Immature natural killer cell (primary cell): ENCODE measurements at regions not wholly inside any gene's neighbourhood (a gene's known extent, or its start where the extent isn't known, plus 50 kb on each side); places are given as distances from the start of the nearest gene placed in this dataset.
"Not testable (repeated sequence)": the region's sequence is repeated elsewhere in the genome, so short reads cannot be mapped to it uniquely, and the experiment has no call there.

ENCODE experiments used
- DNase-seq, 3 donors: peaks; one replicate each; pipeline ENCODE4 v3.0.0; 2022; ENCODE audit warnings: mixed read lengths in 1 of 3
- H3K27ac Mint-ChIP-seq, 6 donors: one replicate each; pipeline ENCODE4 v1.8.0; 2020; ENCODE audit warnings: mixed read lengths in 6 of 6, mild to moderate bottlenecking in 5 of 6, inconsistent platforms in 4 of 6, moderate library complexity in 3 of 6
- H3K27me3 Mint-ChIP-seq, 3 donors: one replicate each; pipeline ENCODE4 v1.8.0; 2020 to 2021; ENCODE audit warnings: low read depth in 3 of 3, mild to moderate bottlenecking in 3 of 3, mixed read lengths in 3 of 3, moderate library complexity in 3 of 3, inconsistent platforms in 1 of 3
- H3K36me3 Mint-ChIP-seq, 3 donors: one replicate each; pipeline ENCODE4 v1.8.0; 2020; ENCODE audit warnings: mixed read lengths in 3 of 3, inconsistent platforms in 2 of 3, mild to moderate bottlenecking in 2 of 3
- H3K4me1 Mint-ChIP-seq, 2 donors: one replicate each; pipeline ENCODE4 v1.8.0; 2020; ENCODE audit warnings: inconsistent platforms in 2 of 2, mild to moderate bottlenecking in 2 of 2, mixed read lengths in 2 of 2, moderate library complexity in 1 of 2
- H3K4me3 Mint-ChIP-seq, 5 donors: one replicate each; pipeline ENCODE4 v1.8.0; 2020; ENCODE audit warnings: mild to moderate bottlenecking in 5 of 5, mixed read lengths in 5 of 5, inconsistent platforms in 3 of 5, moderate library complexity in 3 of 5
- H3K9me3 Mint-ChIP-seq, 6 donors: one replicate each; pipeline ENCODE4 v1.8.0; 2020; ENCODE audit warnings: mild to moderate bottlenecking in 6 of 6, mixed read lengths in 6 of 6, inconsistent platforms in 4 of 6, moderate library complexity in 3 of 6

- Mint-ChIP-seq H3K9me3 (peaks cover 4 to 36% (median 9%) of the 10 kb centered on the region in 6 donors), H3K4me1 (no peaks in the 10 kb centered on the region), H3K4me3 (no peak overlapping the region), H3K27ac (no peak overlapping the region), H3K27me3 (peaks cover 0 to 2% (median 0%) of the 10 kb centered on the region in 3 donors), H3K36me3 (no peaks in the 10 kb centered on the region)
- no peak for DNase-seq
Observed at GRCh38 chr2:5618271-5618670, 73.9 kb upstream of the SOX11 start.

GRCh38 chr2:5625556-5626065, 66.6 kb upstream of the SOX11 start:
- not testable (repeated sequence) for DNase-seq, H3K27ac Mint-ChIP-seq, H3K36me3 Mint-ChIP-seq, H3K27me3 Mint-ChIP-seq, H3K4me3 Mint-ChIP-seq, H3K4me1 Mint-ChIP-seq
- H3K9me3 Mint-ChIP-seq: peaks cover 0 to 16% (median 5%) of the 10 kb centered on the region in 6 donors

- DNase-seq, H3K36me3 Mint-ChIP-seq, H3K27ac Mint-ChIP-seq, H3K4me3 Mint-ChIP-seq, H3K4me1 Mint-ChIP-seq, H3K27me3 Mint-ChIP-seq: not testable (repeated sequence)
- H3K9me3 Mint-ChIP-seq: peaks cover 0 to 13% (median 3%) of the 10 kb centered on the region in 6 donors
Observed at GRCh38 chr2:5628484-5628883, 63.7 kb upstream of the SOX11 start.

DNA sequence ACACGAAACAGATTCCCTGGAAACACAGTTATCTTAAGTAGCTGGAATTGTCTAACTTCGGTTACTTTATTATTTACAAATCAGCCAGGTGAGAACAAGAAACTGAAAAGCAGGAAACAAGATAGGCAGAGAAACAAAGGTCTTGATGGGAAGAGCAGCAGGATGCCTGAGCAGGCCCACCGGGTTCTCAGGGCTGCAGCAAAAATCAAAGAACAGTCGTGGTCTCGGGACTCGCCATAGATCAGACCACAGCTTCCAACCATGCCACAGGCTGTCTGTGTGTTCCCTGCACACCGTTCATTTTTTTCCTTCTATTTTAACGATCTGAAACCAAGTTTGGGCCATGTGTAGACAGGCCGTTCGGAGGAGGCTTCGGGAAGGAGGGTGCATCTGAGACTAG, 62.7 kb upstream of the SOX11 start:
- not testable (repeated sequence) for H3K4me1 Mint-ChIP-seq, H3K4me3 Mint-ChIP-seq, H3K27ac Mint-ChIP-seq, DNase-seq, H3K27me3 Mint-ChIP-seq, H3K36me3 Mint-ChIP-seq
- H3K9me3 Mint-ChIP-seq: peaks cover 0 to 13% (median 2%) of the 10 kb centered on the region in 6 donors

DNA sequence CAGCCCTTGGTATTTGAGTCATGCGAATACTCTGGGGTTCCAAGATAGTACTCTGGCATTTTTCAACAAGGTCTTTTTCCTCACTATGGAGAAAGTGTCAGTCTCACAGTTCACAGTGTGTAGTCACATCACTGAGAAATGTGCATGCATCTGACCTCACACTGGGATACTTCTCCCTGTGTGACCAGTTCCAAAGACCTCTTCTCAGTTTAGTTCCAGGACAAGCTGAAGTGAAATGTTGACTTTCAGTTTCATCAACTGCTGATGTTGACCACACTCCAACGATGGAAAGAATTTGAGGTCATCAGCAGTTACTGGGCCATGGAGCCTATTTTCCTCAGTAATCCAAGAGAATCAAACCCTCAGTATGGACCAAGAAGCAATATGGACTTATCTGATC, 55.1 kb upstream of the SOX11 start:
- H3K9me3 Mint-ChIP-seq: not testable (repeated sequence)

More for the DNA sequence above, 55.1 kb upstream of the SOX11 start:
- not testable (repeated sequence) for DNase-seq, H3K4me1 Mint-ChIP-seq, H3K4me3 Mint-ChIP-seq, H3K27me3 Mint-ChIP-seq, H3K27ac Mint-ChIP-seq, H3K36me3 Mint-ChIP-seq
